Vagina (tissue), 2 donors: ENCODE measurements at regions not wholly inside any gene's neighbourhood (a gene's known extent, or its start where the extent isn't known, plus 50 kb on each side); places are given as distances from the start of the nearest gene placed in this dataset.

Source experiments
- POLR2A ChIP-seq, 2 donors: fragments of 450-650 bp; IDR thresholded peaks; one replicate each; pipeline ENCODE4 v1.6.1; 2017; ENCODE audit warnings: antibody characterized with exemption in 2 of 2, mild to moderate bottlenecking in 2 of 2, moderate library complexity in 2 of 2
- POLR2AphosphoS5 ChIP-seq, 2 donors: sonication (generic); formaldehyde crosslinking; IDR thresholded peaks; one replicate each; pipeline ENCODE4 v1.9.0; 2017; ENCODE audit warnings: antibody characterized with exemption in 2 of 2, mild to moderate bottlenecking in 2 of 2, low read depth in 1 of 2; ENCODE audit not compliant: insufficient read depth in 1 of 2
- TF ChIP-seq, protein P1 (sequence below), 3 experiments: fragments of 450-650 bp in 2 of 3; fragments of 200-600 bp in 1 of 3; sonication (generic) in 1 of 3; IDR thresholded peaks; one replicate each; pipeline ENCODE4 v1.5.1; 2017 to 2019; ENCODE audit warnings: antibody characterized with exemption in 3 of 3, mild to moderate bottlenecking in 2 of 3, moderate library complexity in 2 of 3

DNA sequence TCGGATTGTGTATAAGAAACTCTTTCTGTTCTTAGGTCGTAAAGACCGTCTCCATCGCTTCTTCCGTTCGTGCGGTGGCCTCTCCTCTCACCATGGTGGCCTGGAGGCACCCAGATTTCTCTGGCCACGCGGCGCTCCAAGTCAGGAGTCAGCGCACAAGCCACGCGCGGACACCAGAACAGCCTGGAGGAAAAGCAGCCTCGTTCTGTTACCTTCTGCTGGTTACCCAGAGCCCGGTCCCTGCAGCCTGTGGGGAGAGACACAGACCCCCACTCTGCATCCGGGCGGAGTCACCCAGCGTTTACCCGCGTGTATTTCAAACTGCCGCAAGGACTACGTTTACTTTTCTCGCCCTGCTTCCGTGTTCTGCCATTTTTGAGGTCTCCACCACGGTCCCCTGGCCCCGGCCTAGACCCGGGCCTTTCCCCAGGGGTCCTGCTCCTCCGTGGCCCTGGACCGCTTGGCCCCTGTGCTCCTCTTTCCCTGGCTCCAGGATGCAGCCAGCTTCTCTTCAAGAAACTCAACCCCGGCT, 776.1 kb downstream of the BRD1 start:
- TF ChIP-seq POLR2A (IDR thresholded peaks at IDR 0.05) (no peak), POLR2AphosphoS5 (IDR thresholded peaks at IDR 0.05; ENCODE audit: insufficient read depth in 1 of 2, low read depth in 1 of 2) (no peak)
- TF ChIP-seq, protein P1, sequence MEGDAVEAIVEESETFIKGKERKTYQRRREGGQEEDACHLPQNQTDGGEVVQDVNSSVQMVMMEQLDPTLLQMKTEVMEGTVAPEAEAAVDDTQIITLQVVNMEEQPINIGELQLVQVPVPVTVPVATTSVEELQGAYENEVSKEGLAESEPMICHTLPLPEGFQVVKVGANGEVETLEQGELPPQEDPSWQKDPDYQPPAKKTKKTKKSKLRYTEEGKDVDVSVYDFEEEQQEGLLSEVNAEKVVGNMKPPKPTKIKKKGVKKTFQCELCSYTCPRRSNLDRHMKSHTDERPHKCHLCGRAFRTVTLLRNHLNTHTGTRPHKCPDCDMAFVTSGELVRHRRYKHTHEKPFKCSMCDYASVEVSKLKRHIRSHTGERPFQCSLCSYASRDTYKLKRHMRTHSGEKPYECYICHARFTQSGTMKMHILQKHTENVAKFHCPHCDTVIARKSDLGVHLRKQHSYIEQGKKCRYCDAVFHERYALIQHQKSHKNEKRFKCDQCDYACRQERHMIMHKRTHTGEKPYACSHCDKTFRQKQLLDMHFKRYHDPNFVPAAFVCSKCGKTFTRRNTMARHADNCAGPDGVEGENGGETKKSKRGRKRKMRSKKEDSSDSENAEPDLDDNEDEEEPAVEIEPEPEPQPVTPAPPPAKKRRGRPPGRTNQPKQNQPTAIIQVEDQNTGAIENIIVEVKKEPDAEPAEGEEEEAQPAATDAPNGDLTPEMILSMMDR (IDR thresholded peaks at IDR 0.05) = no peak
